ENCODE measurements at regions not wholly inside any gene's neighbourhood (a gene's known extent, or its start where the extent isn't known, plus 50 kb on each side); places are given as distances from the start of the nearest gene placed in this dataset.

- DNase-seq, result no peak
These were observed 476.9 kb upstream of the SLIT2 start for GRCh38 chr4:19774690-19775256.

GRCh38 chr4:19772581-19772980 is 479.1 kb upstream of the SLIT2 start:
- no peak for DNase-seq

GRCh38 chr4:19756661-19757060 is 495.0 kb upstream of the SLIT2 start:
- no peak for DNase-seq

- DNase-seq, result no peak
These were observed 499.1 kb upstream of the SLIT2 start for GRCh38 chr4:19752599-19752998.

- DNase-seq, result no peak
These were observed 502.9 kb upstream of the SLIT2 start for GRCh38 chr4:19748519-19749479.

GRCh38 chr4:19746377-19746776 is 505.3 kb upstream of the SLIT2 start:
- DNase-seq, result no peak

GRCh38 chr4:19743115-19743638 is 508.5 kb upstream of the SLIT2 start:
- DNase-seq, result no peak

- DNase-seq, result no peak
These were observed 512.5 kb upstream of the SLIT2 start for GRCh38 chr4:19739101-19739651.

- no peak for DNase-seq
These were observed 514.5 kb upstream of the SLIT2 start for GRCh38 chr4:19736968-19737756.

GRCh38 chr4:19735012-19735411 is 516.7 kb upstream of the SLIT2 start:
- no peak for DNase-seq

GRCh38 chr4:19729886-19730651 is 521.6 kb upstream of the SLIT2 start:
- no peak for DNase-seq

GRCh38 chr4:19728773-19729172 is 522.9 kb upstream of the SLIT2 start:
- no peak for DNase-seq

- DNase-seq, result no peak
These were observed 524.6 kb upstream of the SLIT2 start for GRCh38 chr4:19727141-19727540.

- no peak for DNase-seq
These were observed 526.6 kb upstream of the SLIT2 start for GRCh38 chr4:19725130-19725529.

GRCh38 chr4:19722404-19722803 is 529.3 kb upstream of the SLIT2 start:
- DNase-seq, result no peak

- no peak for DNase-seq
These were observed 530.1 kb upstream of the SLIT2 start for GRCh38 chr4:19721587-19721986.

GRCh38 chr4:19720610-19721009 is 531.1 kb upstream of the SLIT2 start:
- no peak for DNase-seq

- no peak for DNase-seq
These were observed 531.5 kb upstream of the SLIT2 start for GRCh38 chr4:19720190-19720589.

GRCh38 chr4:19711871-19712270 is 539.8 kb upstream of the SLIT2 start:
- no peak for DNase-seq

GRCh38 chr4:19707876-19708275 is 543.8 kb upstream of the SLIT2 start:
- DNase-seq, result no peak

GRCh38 chr4:19703391-19703790 is 548.3 kb upstream of the SLIT2 start:
- DNase-seq, result no peak

GRCh38 chr4:19700992-19701391 is 550.7 kb upstream of the SLIT2 start:
- no peak for DNase-seq

Data from activated CD4-positive, alpha-beta T cell treated with anti-CD3 and anti-CD28 coated beads for 1 hour (primary cell).